ENCODE measurements at regions not wholly inside any gene's neighbourhood (a gene's known extent, or its start where the extent isn't known, plus 50 kb on each side); places are given as distances from the start of the nearest gene placed in this dataset.
A peak's percentile ranks its signal among the peaks of the same experiment; 100 is the strongest.

- DNase-seq, result no peak
- H3K36me3 ChIP-seq (replicated peaks), result no peaks in the 10 kb centered on the region
- in situ Hi-C loops (cut with HindIII; ENCODE audit: low pct_ligation_motif_present, low sequenced_read_pairs), result no loop called here
- H3K4me3 ChIP-seq (ENCODE audit: low read depth, low read length), result no peak overlapping the region
- no peak overlapping the region for H3K27ac ChIP-seq
- TF ChIP-seq CTCF (IDR thresholded peaks at IDR 0.05; ENCODE audit: low read depth, low read length, missing control alignments), result no peak
- H3K27me3 ChIP-seq (replicated peaks), result no peaks in the 10 kb centered on the region
Observed at GRCh38 chr1:72419229-72419628, 136.9 kb upstream of the NEGR1 start.

- peak; percentile 3 for DNase-seq
- Histone ChIP-seq H3K4me3 (ENCODE audit: low read depth, low read length) (no peak overlapping the region), H3K27me3 (replicated peaks) (no peaks in the 10 kb centered on the region), H3K36me3 (replicated peaks) (no peaks in the 10 kb centered on the region), H3K27ac (no peak overlapping the region)
- in situ Hi-C loops (cut with HindIII; ENCODE audit: low pct_ligation_motif_present, low sequenced_read_pairs), result no loop called here
- no peak for TF ChIP-seq CTCF (IDR thresholded peaks at IDR 0.05; ENCODE audit: low read depth, low read length, missing control alignments)
Observed at GRCh38 chr1:72412286-72412685, 129.9 kb upstream of the NEGR1 start.

GRCh38 chr1:72399807-72400206 lies 117.5 kb upstream of the NEGR1 start:
- in situ Hi-C loops (cut with HindIII; ENCODE audit: low pct_ligation_motif_present, low sequenced_read_pairs), result no loop called here
- no peak for TF ChIP-seq CTCF (IDR thresholded peaks at IDR 0.05; ENCODE audit: low read depth, low read length, missing control alignments)
- Histone ChIP-seq H3K36me3 (replicated peaks) (no peaks in the 10 kb centered on the region), H3K4me3 (ENCODE audit: low read depth, low read length) (no peak overlapping the region), H3K27me3 (replicated peaks) (no peaks in the 10 kb centered on the region), H3K27ac (no peak overlapping the region)
- DNase-seq, result no peak

GRCh38 chr1:72397786-72398185 lies 115.4 kb upstream of the NEGR1 start:
- no peak for TF ChIP-seq CTCF (IDR thresholded peaks at IDR 0.05; ENCODE audit: low read depth, low read length, missing control alignments)
- H3K36me3 ChIP-seq (replicated peaks), result no peaks in the 10 kb centered on the region
- H3K27me3 ChIP-seq (replicated peaks), result no peaks in the 10 kb centered on the region
- in situ Hi-C loops (cut with HindIII; ENCODE audit: low pct_ligation_motif_present, low sequenced_read_pairs), result no loop called here
- peak; percentile 90 for DNase-seq
- no peak overlapping the region for H3K4me3 ChIP-seq (ENCODE audit: low read depth, low read length)
- H3K27ac ChIP-seq, result peak overlapping the region; percentile 12

- TF ChIP-seq CTCF (IDR thresholded peaks at IDR 0.05; ENCODE audit: low read depth, low read length, missing control alignments), result no peak
- in situ Hi-C loops (cut with HindIII; ENCODE audit: low pct_ligation_motif_present, low sequenced_read_pairs), result no loop called here
- no peak overlapping the region for H3K27ac ChIP-seq
Observed at GRCh38 chr1:72394457-72394856, 112.1 kb upstream of the NEGR1 start.

GRCh38 chr1:72379072-72379471 lies 96.7 kb upstream of the NEGR1 start:
- TF ChIP-seq CTCF (IDR thresholded peaks at IDR 0.05; ENCODE audit: low read depth, low read length, missing control alignments), result no peak
- in situ Hi-C loops (cut with HindIII; ENCODE audit: low pct_ligation_motif_present, low sequenced_read_pairs), result no loop called here
- Histone ChIP-seq H3K27me3 (replicated peaks) (no peaks in the 10 kb centered on the region), H3K4me3 (ENCODE audit: low read depth, low read length) (no peak overlapping the region), H3K27ac (no peak overlapping the region), H3K36me3 (replicated peaks) (no peaks in the 10 kb centered on the region)
- no peak for DNase-seq

More at GRCh38 chr1:72394457-72394856, 112.1 kb upstream of the NEGR1 start:
- Histone ChIP-seq H3K36me3 (replicated peaks) (no peaks in the 10 kb centered on the region), H3K4me3 (ENCODE audit: low read depth, low read length) (no peak overlapping the region), H3K27me3 (replicated peaks) (no peaks in the 10 kb centered on the region)
- no peak for DNase-seq
